Endothelial cell (in vitro differentiated cells): ENCODE measurements at regions not wholly inside any gene's neighbourhood (a gene's known extent, or its start where the extent isn't known, plus 50 kb on each side); places are given as distances from the start of the nearest gene placed in this dataset.

Source experiments
- DNase-seq: peaks from one replicate; pipeline ENCODE4 v3.0.0; 2021; ENCODE audit warnings: low spot score
- H3K27ac Mint-ChIP-seq: one replicate; pipeline ENCODE4 v1.8.0; 2021; ENCODE audit warnings: mixed read lengths, inconsistent platforms; ENCODE audit not compliant: unreplicated experiment
- H3K27me3 Mint-ChIP-seq: one replicate; pipeline ENCODE4 v1.8.0; 2021; ENCODE audit warnings: mild to moderate bottlenecking, moderate library complexity, mixed read lengths, inconsistent platforms; ENCODE audit not compliant: unreplicated experiment
- H3K36me3 Mint-ChIP-seq: one replicate; pipeline ENCODE4 v1.8.0; 2021; ENCODE audit warnings: mild to moderate bottlenecking, low read depth, mixed read lengths, inconsistent platforms; ENCODE audit not compliant: unreplicated experiment
- H3K4me1 Mint-ChIP-seq: one replicate; pipeline ENCODE4 v1.8.0; 2021; ENCODE audit warnings: mild to moderate bottlenecking, mixed read lengths, inconsistent platforms; ENCODE audit not compliant: unreplicated experiment
- H3K4me3 Mint-ChIP-seq: one replicate; pipeline ENCODE4 v1.8.0; 2021; ENCODE audit warnings: mild to moderate bottlenecking, mixed read lengths, inconsistent platforms; ENCODE audit not compliant: unreplicated experiment
- H3K9me3 Mint-ChIP-seq: one replicate; pipeline ENCODE4 v1.8.0; 2021; ENCODE audit warnings: mixed read lengths, inconsistent platforms; ENCODE audit not compliant: unreplicated experiment
- CTCF ChIP-seq: fragments of 200-600 bp; sonication (generic); IDR thresholded peaks from one replicate; pipeline ENCODE4 v1.5.0; 2021; ENCODE audit warnings: antibody characterized with exemption; ENCODE audit not compliant: unreplicated experiment

- no peak for TF ChIP-seq CTCF
- H3K27ac Mint-ChIP-seq: no peak overlapping the region
- no peaks in the 10 kb centered on the region for H3K9me3 Mint-ChIP-seq
- no peak for DNase-seq
- H3K4me3 Mint-ChIP-seq: no peak overlapping the region
- no peaks in the 10 kb centered on the region for H3K36me3 Mint-ChIP-seq
- H3K27me3 Mint-ChIP-seq: no peaks in the 10 kb centered on the region
- H3K4me1 Mint-ChIP-seq: no peaks in the 10 kb centered on the region
These were observed 98.8 kb downstream of the PCDH10 start for GRCh38 chr4:133247861-133248260.

GRCh38 chr4:133245226-133245625 lies 96.1 kb downstream of the PCDH10 start:
- no peaks in the 10 kb centered on the region for H3K4me1 Mint-ChIP-seq
- TF ChIP-seq CTCF: no peak
- H3K36me3 Mint-ChIP-seq: no peaks in the 10 kb centered on the region
- H3K27ac Mint-ChIP-seq: no peak overlapping the region
- H3K27me3 Mint-ChIP-seq: no peaks in the 10 kb centered on the region
- no peaks in the 10 kb centered on the region for H3K9me3 Mint-ChIP-seq
- DNase-seq: no peak
- no peak overlapping the region for H3K4me3 Mint-ChIP-seq
